ENCODE measurements at regions not wholly inside any gene's neighbourhood (a gene's known extent, or its start where the extent isn't known, plus 50 kb on each side); places are given as distances from the start of the nearest gene placed in this dataset.

DNA sequence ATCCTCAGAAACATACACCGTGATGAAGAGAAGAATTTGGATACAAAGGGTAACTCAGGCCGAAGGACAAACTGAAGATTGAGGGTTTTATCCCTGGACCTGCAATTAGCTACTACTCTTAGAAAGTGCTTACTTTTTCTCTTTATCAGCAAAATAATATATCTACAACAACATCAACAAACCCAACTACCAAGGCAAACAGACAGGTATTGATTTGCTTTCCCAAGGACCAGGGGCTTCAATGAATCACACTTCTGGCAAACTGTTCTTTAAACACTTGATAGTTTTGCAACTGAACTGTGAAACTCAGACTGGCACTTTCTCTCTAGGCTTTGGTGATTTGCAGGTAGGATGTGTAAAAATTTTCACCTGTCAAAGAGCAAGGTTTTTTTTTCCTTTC, 247.5 kb downstream of the SEC23A start:
- Histone ChIP-seq H3K36me3 (ENCODE audit: control insufficient read depth, insufficient read depth, low read length) (no peaks in the 10 kb centered on the region), H3K18ac (ENCODE audit: low read depth, low read length) (no peak overlapping the region), H3K9me3 (ENCODE audit: control insufficient read depth, insufficient read depth, low read length) (no peaks in the 10 kb centered on the region), H3K4me2 (ENCODE audit: low read depth, low read length) (no peak overlapping the region), H3K27ac (ENCODE audit: insufficient read depth, low read length) (no peak overlapping the region), H3K23ac (ENCODE audit: low read depth, low read length) (no peak overlapping the region), H2AK9ac (replicated peaks; ENCODE audit: low read depth, low read length, poor library complexity) (no peak overlapping the region), H3K56ac (ENCODE audit: extremely low read depth, insufficient read depth, low read length) (no peak overlapping the region), H3K9me1 (ENCODE audit: insufficient read depth, low read length) (no peaks in the 10 kb centered on the region), H3K4me3 (ENCODE audit: insufficient read depth, low read depth, low read length) (no peak overlapping the region), H3K4ac (ENCODE audit: low read depth, low read length) (no peak overlapping the region), H3K79me1 (ENCODE audit: low read depth in 1 of 2, low read length in 2 of 2) (no peaks in the 10 kb centered on the region), H2BK120ac (ENCODE audit: low read depth, low read length) (no peak overlapping the region), H3K14ac (replicated peaks; ENCODE audit: low read depth, low read length) (no peak overlapping the region), H2BK15ac (ENCODE audit: low read depth, low read length) (no peak overlapping the region), H4K8ac (ENCODE audit: low read depth in 2 of 2, low read length in 2 of 2) (no peak overlapping the region), H4K5ac (ENCODE audit: low read depth, low read length) (no peak overlapping the region), H3K9ac (ENCODE audit: low read depth, low read length) (no peak overlapping the region), H2AK5ac (ENCODE audit: low read depth, low read length) (no peak overlapping the region), H2BK5ac (ENCODE audit: low read depth, low read length, poor library complexity, severe bottlenecking) (no peak overlapping the region), H3K4me1 (ENCODE audit: control insufficient read depth, insufficient read depth, low read length) (no peaks in the 10 kb centered on the region), H4K20me1 (ENCODE audit: insufficient read depth, low read length) (no peaks in the 10 kb centered on the region), H2AFZ (replicated peaks; ENCODE audit: low read length, poor library complexity) (no peak overlapping the region), H3K27me3 (ENCODE audit: control insufficient read depth, insufficient read depth, low read length) (no peaks in the 10 kb centered on the region), H4K91ac (ENCODE audit: insufficient read depth, low read depth, low read length) (no peak overlapping the region), H2BK20ac (ENCODE audit: low read depth, low read length) (no peak overlapping the region)
- no TSS peak for BruUV-seq (replicated peaks)
- WGBS, 2 experiments (ENCODE audit: extremely low coverage in 2 of 2, insufficient read length in 1 of 2), result no CpG with 5 or more reads among the region's 2 CpGs
- in situ Hi-C loops (cut with MboI; ENCODE audit: low sequenced_read_pairs) (no loop called here), dilution Hi-C loops (cut with HindIII; ENCODE audit: low sequenced_read_pairs, unreplicated experiment) (no loop called here), intact Hi-C loops (cut with micrococcal nuclease) (no loop called here)
- no peak for TF ChIP-seq BHLHE40 (IDR thresholded peaks at IDR 0.05; ENCODE audit: low read depth, low read length)
- TF ChIP-seq RCOR1 (IDR thresholded peaks at IDR 0.05; ENCODE audit: insufficient replicate concordance, low read length), result no peak
- TF ChIP-seq MAZ (IDR thresholded peaks at IDR 0.05; ENCODE audit: borderline replicate concordance, low read depth, low read length), result no peak
- TF ChIP-seq RAD21 (IDR thresholded peaks at IDR 0.05; ENCODE audit: low read length), result no peak
- TF ChIP-seq POLR2A (IDR thresholded peaks at IDR 0.05; ENCODE audit: low read depth, low read length), result no peak
- TF ChIP-seq, protein P1, sequence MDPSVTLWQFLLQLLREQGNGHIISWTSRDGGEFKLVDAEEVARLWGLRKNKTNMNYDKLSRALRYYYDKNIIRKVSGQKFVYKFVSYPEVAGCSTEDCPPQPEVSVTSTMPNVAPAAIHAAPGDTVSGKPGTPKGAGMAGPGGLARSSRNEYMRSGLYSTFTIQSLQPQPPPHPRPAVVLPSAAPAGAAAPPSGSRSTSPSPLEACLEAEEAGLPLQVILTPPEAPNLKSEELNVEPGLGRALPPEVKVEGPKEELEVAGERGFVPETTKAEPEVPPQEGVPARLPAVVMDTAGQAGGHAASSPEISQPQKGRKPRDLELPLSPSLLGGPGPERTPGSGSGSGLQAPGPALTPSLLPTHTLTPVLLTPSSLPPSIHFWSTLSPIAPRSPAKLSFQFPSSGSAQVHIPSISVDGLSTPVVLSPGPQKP (IDR thresholded peaks at IDR 0.05; ENCODE audit: borderline replicate concordance, low read depth, low read length), result no peak
- no peak for TF ChIP-seq CEBPB (IDR thresholded peaks at IDR 0.05; ENCODE audit: low read depth, low read length)
- TF ChIP-seq, protein P2, sequence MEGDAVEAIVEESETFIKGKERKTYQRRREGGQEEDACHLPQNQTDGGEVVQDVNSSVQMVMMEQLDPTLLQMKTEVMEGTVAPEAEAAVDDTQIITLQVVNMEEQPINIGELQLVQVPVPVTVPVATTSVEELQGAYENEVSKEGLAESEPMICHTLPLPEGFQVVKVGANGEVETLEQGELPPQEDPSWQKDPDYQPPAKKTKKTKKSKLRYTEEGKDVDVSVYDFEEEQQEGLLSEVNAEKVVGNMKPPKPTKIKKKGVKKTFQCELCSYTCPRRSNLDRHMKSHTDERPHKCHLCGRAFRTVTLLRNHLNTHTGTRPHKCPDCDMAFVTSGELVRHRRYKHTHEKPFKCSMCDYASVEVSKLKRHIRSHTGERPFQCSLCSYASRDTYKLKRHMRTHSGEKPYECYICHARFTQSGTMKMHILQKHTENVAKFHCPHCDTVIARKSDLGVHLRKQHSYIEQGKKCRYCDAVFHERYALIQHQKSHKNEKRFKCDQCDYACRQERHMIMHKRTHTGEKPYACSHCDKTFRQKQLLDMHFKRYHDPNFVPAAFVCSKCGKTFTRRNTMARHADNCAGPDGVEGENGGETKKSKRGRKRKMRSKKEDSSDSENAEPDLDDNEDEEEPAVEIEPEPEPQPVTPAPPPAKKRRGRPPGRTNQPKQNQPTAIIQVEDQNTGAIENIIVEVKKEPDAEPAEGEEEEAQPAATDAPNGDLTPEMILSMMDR (conservative IDR thresholded peaks at IDR 0.05; ENCODE audit: low read depth, low read length), result no peak
- TF ChIP-seq MAFK (IDR thresholded peaks at IDR 0.05; ENCODE audit: low read depth, low read length), result no peak
- no peak for TF ChIP-seq CHD1 (IDR thresholded peaks at IDR 0.05; ENCODE audit: low read depth, low read length)
- no peak for TF ChIP-seq MXI1 (IDR thresholded peaks at IDR 0.05; ENCODE audit: borderline replicate concordance, low read depth, low read length)
- ATAC-seq (ENCODE audit: low read depth), result no peak
- POLR2A ChIA-PET (ENCODE audit: unreplicated experiment), result no interaction called here
- CTCF ChIA-PET, result no interaction called here
- DNase-seq, result no peak
